Mesenchymal stem cell (in vitro differentiated cells and primary cell): ENCODE measurements at regions not wholly inside any gene's neighbourhood (a gene's known extent, or its start where the extent isn't known, plus 50 kb on each side); places are given as distances from the start of the nearest gene placed in this dataset.
"Not testable (repeated sequence)": the region's sequence is repeated elsewhere in the genome, so short reads cannot be mapped to it uniquely, and the experiment has no call there.

Source experiments
- DNase-seq: peaks from one replicate; pipeline ENCODE4 v3.0.0-alpha.2; 2013
- H2AFZ ChIP-seq: one replicate; pipeline ENCODE4 v1.6.1; 2013; ENCODE audit warnings: low read depth, mild to moderate bottlenecking, control low read depth, inconsistent platforms, low read length, moderate library complexity
- H2AK5ac ChIP-seq: 2 replicates; pipeline ENCODE4 v1.6.1; 2013; ENCODE audit warnings: low read length, moderate library complexity, mild to moderate bottlenecking, inconsistent platforms; ENCODE audit not compliant: severe bottlenecking
- H2BK120ac ChIP-seq: one replicate; pipeline ENCODE4 v1.6.1; 2013; ENCODE audit warnings: low read depth, mild to moderate bottlenecking, inconsistent platforms, low read length, moderate library complexity
- H2BK12ac ChIP-seq, 2 experiments: one replicate each; pipeline ENCODE4 v1.6.1; 2013; ENCODE audit warnings: inconsistent platforms in 2 of 2, low read length in 2 of 2, mild to moderate bottlenecking in 2 of 2, moderate library complexity in 2 of 2, control low read depth in 1 of 2
- H2BK15ac ChIP-seq: one replicate; pipeline ENCODE4 v1.6.1; 2013; ENCODE audit warnings: mild to moderate bottlenecking, low read depth, inconsistent platforms; ENCODE audit not compliant: poor library complexity, severe bottlenecking
- H2BK5ac ChIP-seq: 2 replicates; pipeline ENCODE4 v1.6.1; 2013; ENCODE audit warnings: low read depth, mild to moderate bottlenecking, low read length, control low read depth, inconsistent platforms; ENCODE audit not compliant: poor library complexity, severe bottlenecking
- H3K14ac ChIP-seq, 2 experiments: one replicate each; pipeline ENCODE4 v1.6.1; 2013; ENCODE audit warnings: inconsistent platforms in 2 of 2, low read length in 2 of 2, control low read depth in 1 of 2, mild to moderate bottlenecking in 1 of 2, moderate library complexity in 1 of 2
- H3K18ac ChIP-seq, 2 experiments: one replicate each; pipeline ENCODE4 v1.6.1; 2013; ENCODE audit warnings: inconsistent platforms in 2 of 2, low read length in 2 of 2, control low read depth in 1 of 2, low read depth in 1 of 2, mild to moderate bottlenecking in 1 of 2
- H3K23ac ChIP-seq, 2 experiments: one replicate each; pipeline ENCODE4 v1.6.1; 2013; ENCODE audit warnings: inconsistent platforms in 2 of 2, low read length in 2 of 2, mild to moderate bottlenecking in 2 of 2, moderate library complexity in 2 of 2, control low read depth in 1 of 2
- H3K27ac ChIP-seq: 2 replicates; pipeline ENCODE4 v1.5.1; 2013; ENCODE audit warnings: mild to moderate bottlenecking, moderate library complexity, low read length, control low read depth, inconsistent platforms; ENCODE audit not compliant: poor library complexity, severe bottlenecking
- H3K27me3 ChIP-seq, 2 experiments: 2 replicates each; pipeline versions ENCODE4 v1.6.1 to v1.7.0; 2013; ENCODE audit warnings: low read length in 2 of 2, mild to moderate bottlenecking in 2 of 2, moderate library complexity in 2 of 2, control low read depth in 1 of 2, inconsistent platforms in 1 of 2; ENCODE audit not compliant: control insufficient read depth in 1 of 2, insufficient read depth in 1 of 2
- H3K36me3 ChIP-seq, 2 experiments: 2 replicates each; pipeline versions ENCODE4 v1.6.1 to v1.7.0; 2013; ENCODE audit warnings: low read length in 2 of 2, control low read depth in 1 of 2, inconsistent platforms in 1 of 2, low read depth in 1 of 2, mild to moderate bottlenecking in 1 of 2; ENCODE audit not compliant: insufficient read depth in 2 of 2, control insufficient read depth in 1 of 2
- H3K4ac ChIP-seq, 2 experiments: one replicate each; pipeline ENCODE4 v1.6.1; 2013; ENCODE audit warnings: inconsistent platforms in 2 of 2, low read length in 2 of 2, mild to moderate bottlenecking in 2 of 2, moderate library complexity in 2 of 2, control low read depth in 1 of 2, low read depth in 1 of 2
- H3K4me1 ChIP-seq: 2 replicates; pipeline ENCODE4 v1.6.1; 2013; ENCODE audit warnings: low read depth, low read length, control low read depth; ENCODE audit not compliant: control insufficient read depth, insufficient read depth
- H3K4me2 ChIP-seq: 2 replicates; pipeline ENCODE4 v1.6.1; 2013; ENCODE audit warnings: low read length, mild to moderate bottlenecking, inconsistent platforms; ENCODE audit not compliant: poor library complexity, severe bottlenecking
- H3K4me3 ChIP-seq, 2 experiments: 2 replicates each; pipeline versions ENCODE4 v1.5.1 to v1.7.0; 2013; ENCODE audit warnings: low read length in 2 of 2, mild to moderate bottlenecking in 2 of 2, control low read depth in 1 of 2, low read depth in 1 of 2; ENCODE audit not compliant: insufficient read depth in 1 of 2
- H3K79me1 ChIP-seq: replicated peaks from 2 replicates; pipeline ENCODE4 v1.6.1; 2013; ENCODE audit warnings: mild to moderate bottlenecking, control low read depth, low read length, inconsistent platforms; ENCODE audit not compliant: poor library complexity, severe bottlenecking
- H3K9ac ChIP-seq: 2 replicates; pipeline ENCODE4 v1.7.0; 2013; ENCODE audit warnings: mild to moderate bottlenecking, low read length, moderate library complexity
- H3K9me3 ChIP-seq: 2 replicates; pipeline ENCODE4 v1.7.0; 2013; ENCODE audit warnings: mild to moderate bottlenecking, low read length; ENCODE audit not compliant: control insufficient read depth
- H4K8ac ChIP-seq: one replicate; pipeline ENCODE4 v1.6.1; 2013; ENCODE audit warnings: inconsistent platforms, mild to moderate bottlenecking, low read length, moderate library complexity
- H4K91ac ChIP-seq: one replicate; pipeline ENCODE4 v1.6.1; 2013; ENCODE audit warnings: mild to moderate bottlenecking, low read length, inconsistent platforms
- WGBS: methylation state at CpG from one replicate; pipeline ENCODE4 v1.1.7; 2013; ENCODE audit warnings: mixed read lengths; 5-methylcytosine and 5-hydroxymethylcytosine counted together

GRCh38 chr15:26032162-26032846, 169.2 kb upstream of the ATP10A start:
- no peak overlapping the region for H3K4ac ChIP-seq
- H2AK5ac ChIP-seq, result no peak overlapping the region
- no peak overlapping the region for H4K8ac ChIP-seq
- H3K4me1 ChIP-seq, result peaks cover 3% of the 10 kb centered on the region
- H3K14ac ChIP-seq, result no peak overlapping the region
- no peak overlapping the region for H3K27ac ChIP-seq
- no peak overlapping the region for H2BK12ac ChIP-seq
- H3K9me3 ChIP-seq, result no peaks in the 10 kb centered on the region
- H3K27me3 ChIP-seq, result peaks cover 0 to 22% of the 10 kb centered on the region in 2 experiments
- H3K36me3 ChIP-seq, result no peaks in the 10 kb centered on the region
- no peak for DNase-seq
- H2BK120ac ChIP-seq, result no peak overlapping the region
- no peak overlapping the region for H2BK5ac ChIP-seq
- H3K79me1 ChIP-seq, result no peaks in the 10 kb centered on the region
- no peak overlapping the region for H3K9ac ChIP-seq
- no peak overlapping the region for H3K18ac ChIP-seq
- H4K91ac ChIP-seq, result no peak overlapping the region
- H2BK15ac ChIP-seq, result no peak overlapping the region
- H2AFZ ChIP-seq, result no peak overlapping the region
- H3K4me3 ChIP-seq, result no peak overlapping the region
- WGBS, result 78% methylated on average over 9 of the region's 9 CpGs
- no peak overlapping the region for H3K4me2 ChIP-seq
- H3K23ac ChIP-seq, result no peak overlapping the region

GRCh38 chr15:26029586-26029985, 166.5 kb upstream of the ATP10A start:
- 72% methylated on average over 7 of the region's 7 CpGs for WGBS

GRCh38 chr15:26029146-26029545, 166.0 kb upstream of the ATP10A start:
- Histone ChIP-seq H3K36me3 (no peaks in the 10 kb centered on the region), H2BK12ac (no peak overlapping the region), H3K79me1 (no peaks in the 10 kb centered on the region), H2AK5ac (no peak overlapping the region), H3K9ac (no peak overlapping the region), H2BK15ac (no peak overlapping the region), H3K14ac (no peak overlapping the region), H4K91ac (no peak overlapping the region), H2AFZ (no peak overlapping the region), H4K8ac (no peak overlapping the region), H3K4ac (no peak overlapping the region), H3K4me2 (no peak overlapping the region), H3K27me3 (peaks cover 0 to 21% of the 10 kb centered on the region in 2 experiments), H3K23ac (no peak overlapping the region), H3K27ac (no peak overlapping the region), H3K18ac (no peak overlapping the region), H2BK120ac (no peak overlapping the region), H3K4me1 (peaks cover 3% of the 10 kb centered on the region), H3K4me3 (no peak overlapping the region), H3K9me3 (no peaks in the 10 kb centered on the region), H2BK5ac (no peak overlapping the region)
- DNase-seq, result no peak
- 80% methylated on average over 6 of the region's 6 CpGs for WGBS

More at GRCh38 chr15:26029586-26029985, 166.5 kb upstream of the ATP10A start:
- not testable (repeated sequence) for H3K4me2 ChIP-seq, H3K23ac ChIP-seq, H2AFZ ChIP-seq, H2BK5ac ChIP-seq, H3K14ac ChIP-seq, H3K18ac ChIP-seq, H3K27ac ChIP-seq, H3K4me3 ChIP-seq, H2AK5ac ChIP-seq, H2BK120ac ChIP-seq, H3K4ac ChIP-seq, DNase-seq, H3K9me3 ChIP-seq, H3K9ac ChIP-seq, H4K91ac ChIP-seq, H2BK15ac ChIP-seq, H3K36me3 ChIP-seq, H2BK12ac ChIP-seq, H3K4me1 ChIP-seq, H3K79me1 ChIP-seq, H4K8ac ChIP-seq
- H3K27me3 ChIP-seq, result peaks cover 0 to 22% of the 10 kb centered on the region in 2 experiments

GRCh38 chr15:26028086-26028740, 165.1 kb upstream of the ATP10A start:
- H2AFZ ChIP-seq, result no peak overlapping the region
- H3K4me3 ChIP-seq, result no peak overlapping the region
- H3K23ac ChIP-seq, result no peak overlapping the region
- H3K27me3 ChIP-seq, result peaks cover 0 to 12% of the 10 kb centered on the region in 2 experiments
- DNase-seq, result no peak
- H2BK15ac ChIP-seq, result no peak overlapping the region
- no peaks in the 10 kb centered on the region for H3K9me3 ChIP-seq
- peak overlapping the region; percentile 41 for H3K4me2 ChIP-seq
- H3K4ac ChIP-seq, result no peak overlapping the region
- H2BK120ac ChIP-seq, result no peak overlapping the region
- no peak overlapping the region for H4K91ac ChIP-seq
- WGBS, result 64% methylated on average over 13 of the region's 13 CpGs
- no peak overlapping the region for H2AK5ac ChIP-seq
- no peaks in the 10 kb centered on the region for H3K79me1 ChIP-seq
- H4K8ac ChIP-seq, result no peak overlapping the region
- H2BK5ac ChIP-seq, result no peak overlapping the region
- peak overlapping the region; percentile 1 for H3K27ac ChIP-seq
- H2BK12ac ChIP-seq, result no peak overlapping the region
- H3K9ac ChIP-seq, result no peak overlapping the region
- H3K18ac ChIP-seq, result no peak overlapping the region
- no peaks in the 10 kb centered on the region for H3K36me3 ChIP-seq
- no peak overlapping the region for H3K14ac ChIP-seq
- H3K4me1 ChIP-seq, result peaks cover 3% of the 10 kb centered on the region
